Ishikawa (cell line): ENCODE measurements at regions not wholly inside any gene's neighbourhood (a gene's known extent, or its start where the extent isn't known, plus 50 kb on each side); places are given as distances from the start of the nearest gene placed in this dataset.

Experiments used
- CEBPB ChIP-seq: IDR thresholded peaks from 2 replicates; pipeline ENCODE4 v1.6.1; 2012
- MAX ChIP-seq: IDR thresholded peaks from 2 replicates; pipeline ENCODE4 v1.6.1; 2012
- NFIC ChIP-seq: IDR thresholded peaks from 2 replicates; pipeline ENCODE4 v1.6.1; 2012
- RAD21 ChIP-seq: IDR thresholded peaks from 2 replicates; pipeline ENCODE4 v1.6.1; 2012; ENCODE audit warnings: low read depth
- TEAD4 ChIP-seq: IDR thresholded peaks from 2 replicates; pipeline ENCODE4 v1.6.1; 2012

GRCh38 chr2:180513389-180513788 is 467.0 kb upstream of the UBE2E3 start:
- no peak for TF ChIP-seq TEAD4
- TF ChIP-seq CEBPB = no peak
- TF ChIP-seq NFIC = no peak
- TF ChIP-seq RAD21 = no peak
- no peak for TF ChIP-seq MAX
